ENCODE measurements at regions not wholly inside any gene's neighbourhood (a gene's known extent, or its start where the extent isn't known, plus 50 kb on each side); places are given as distances from the start of the nearest gene placed in this dataset.

- TF ChIP-seq, protein P1, sequence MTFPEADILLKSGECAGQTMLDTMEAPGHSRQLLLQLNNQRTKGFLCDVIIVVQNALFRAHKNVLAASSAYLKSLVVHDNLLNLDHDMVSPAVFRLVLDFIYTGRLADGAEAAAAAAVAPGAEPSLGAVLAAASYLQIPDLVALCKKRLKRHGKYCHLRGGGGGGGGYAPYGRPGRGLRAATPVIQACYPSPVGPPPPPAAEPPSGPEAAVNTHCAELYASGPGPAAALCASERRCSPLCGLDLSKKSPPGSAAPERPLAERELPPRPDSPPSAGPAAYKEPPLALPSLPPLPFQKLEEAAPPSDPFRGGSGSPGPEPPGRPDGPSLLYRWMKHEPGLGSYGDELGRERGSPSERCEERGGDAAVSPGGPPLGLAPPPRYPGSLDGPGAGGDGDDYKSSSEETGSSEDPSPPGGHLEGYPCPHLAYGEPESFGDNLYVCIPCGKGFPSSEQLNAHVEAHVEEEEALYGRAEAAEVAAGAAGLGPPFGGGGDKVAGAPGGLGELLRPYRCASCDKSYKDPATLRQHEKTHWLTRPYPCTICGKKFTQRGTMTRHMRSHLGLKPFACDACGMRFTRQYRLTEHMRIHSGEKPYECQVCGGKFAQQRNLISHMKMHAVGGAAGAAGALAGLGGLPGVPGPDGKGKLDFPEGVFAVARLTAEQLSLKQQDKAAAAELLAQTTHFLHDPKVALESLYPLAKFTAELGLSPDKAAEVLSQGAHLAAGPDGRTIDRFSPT (tag by site-specific recombination; IDR thresholded peaks at IDR 0.05), result no peak
- TF ChIP-seq, protein P2, sequence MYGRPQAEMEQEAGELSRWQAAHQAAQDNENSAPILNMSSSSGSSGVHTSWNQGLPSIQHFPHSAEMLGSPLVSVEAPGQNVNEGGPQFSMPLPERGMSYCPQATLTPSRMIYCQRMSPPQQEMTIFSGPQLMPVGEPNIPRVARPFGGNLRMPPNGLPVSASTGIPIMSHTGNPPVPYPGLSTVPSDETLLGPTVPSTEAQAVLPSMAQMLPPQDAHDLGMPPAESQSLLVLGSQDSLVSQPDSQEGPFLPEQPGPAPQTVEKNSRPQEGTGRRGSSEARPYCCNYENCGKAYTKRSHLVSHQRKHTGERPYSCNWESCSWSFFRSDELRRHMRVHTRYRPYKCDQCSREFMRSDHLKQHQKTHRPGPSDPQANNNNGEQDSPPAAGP (tag by site-specific recombination; IDR thresholded peaks at IDR 0.05), result no peak
- no peak for TF ChIP-seq ZNF404 (tag by site-specific recombination; IDR thresholded peaks at IDR 0.05)
Measured at GRCh38 chr9:708182-708550, 133.3 kb upstream of the DMRT1 start (continued).

GRCh38 chr9:708551-709432 is 132.7 kb upstream of the DMRT1 start:
- TF ChIP-seq ZNF670 (tag by site-specific recombination; IDR thresholded peaks at IDR 0.05; ENCODE audit: low read depth) (no peak), ZNF404 (tag by site-specific recombination; IDR thresholded peaks at IDR 0.05) (no peak), ZNF121 (tag by site-specific recombination; IDR thresholded peaks at IDR 0.05) (no peak), MYNN (tag by site-specific recombination; IDR thresholded peaks at IDR 0.05; ENCODE audit: borderline replicate concordance) (no peak)
- Histone ChIP-seq H3K36me3 (ENCODE audit: control insufficient read depth in 2 of 2, insufficient read depth in 1 of 2, low read length in 2 of 2) (peaks cover 0 to 26% of the 10 kb centered on the region in 2 experiments; a peak in 1 of 3 replicates), H3K27ac (ENCODE audit: extremely low read depth, low read depth, low read length) (no peak overlapping the region), H3K4me3 (ENCODE audit: low read depth, low read length) (no peak overlapping the region), H3K4me1 (ENCODE audit: control insufficient read depth, insufficient read depth, low read length) (no peaks in the 10 kb centered on the region), H3K9me3 (ENCODE audit: control insufficient read depth, insufficient read depth, low read depth, low read length) (no peaks in the 10 kb centered on the region)
- CTCF ChIA-PET, result interaction anchor here (0.5 to 1.1 kb wide), 2 partner anchors 13 to 176 kb away, joined by 3 to 4 read pairs; no protein-coding TSS in a partner anchor
- POLR2A ChIA-PET, result interaction anchor here (1.1 kb wide), 1 partner anchor 29 kb away, joined by 3 read pairs; no protein-coding TSS in a partner anchor

DNA sequence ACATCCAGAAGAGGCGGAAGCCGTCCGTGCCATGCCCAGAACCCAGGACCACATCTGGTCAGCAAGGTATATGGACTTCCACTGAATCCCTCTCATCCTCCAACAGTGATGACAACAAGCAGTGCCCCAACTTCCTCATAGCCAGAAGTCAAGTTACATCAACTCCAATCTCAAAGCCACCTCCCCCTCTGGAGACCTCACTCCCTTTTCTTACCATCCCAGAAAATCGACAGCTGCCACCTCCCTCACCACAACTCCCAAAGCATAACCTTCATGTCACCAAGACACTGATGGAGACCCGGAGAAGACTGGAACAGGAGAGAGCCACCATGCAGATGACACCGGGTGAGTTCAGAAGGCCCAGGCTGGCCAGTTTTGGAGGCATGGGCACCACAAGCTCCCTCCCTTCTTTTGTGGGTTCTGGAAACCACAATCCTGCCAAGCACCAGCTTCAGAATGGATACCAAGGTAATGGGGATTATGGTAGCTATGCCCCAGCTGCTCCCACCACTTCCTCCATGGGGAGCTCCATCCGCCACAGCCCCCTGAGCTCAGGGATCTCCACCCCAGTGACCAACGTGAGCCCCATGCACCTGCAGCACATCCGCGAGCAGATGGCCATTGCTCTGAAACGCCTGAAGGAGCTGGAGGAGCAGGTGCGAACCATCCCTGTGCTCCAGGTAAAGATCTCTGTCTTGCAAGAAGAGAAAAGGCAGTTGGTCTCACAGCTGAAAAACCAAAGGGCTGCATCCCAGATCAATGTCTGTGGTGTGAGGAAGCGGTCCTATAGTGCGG is 130.3 kb upstream of the DMRT1 start:
- no peak overlapping the region for H3K27ac ChIP-seq (ENCODE audit: extremely low read depth, low read depth, low read length)
- H3K9me3 ChIP-seq (ENCODE audit: control insufficient read depth, insufficient read depth, low read depth, low read length), result no peaks in the 10 kb centered on the region
- no peak for TF ChIP-seq OSR2 (tag by site-specific recombination; IDR thresholded peaks at IDR 0.05)
- TF ChIP-seq YY2 (tag by site-specific recombination; IDR thresholded peaks at IDR 0.05), result no peak
- TF ChIP-seq ZNF311 (tag by site-specific recombination; IDR thresholded peaks at IDR 0.05; ENCODE audit: borderline replicate concordance), result no peak
- TF ChIP-seq SP7 (tag by site-specific recombination; IDR thresholded peaks at IDR 0.05), result no peak
- TF ChIP-seq ZNF274 (IDR thresholded peaks at IDR 0.05; ENCODE audit: low read length), result no peak
- no peak for TF ChIP-seq ZNF274 (tag by site-specific recombination; IDR thresholded peaks at IDR 0.05; ENCODE audit: borderline replicate concordance)
- no peak for TF ChIP-seq ZNF146 (tag by site-specific recombination; IDR thresholded peaks at IDR 0.05)
- TF ChIP-seq PRDM6 (tag by site-specific recombination; IDR thresholded peaks at IDR 0.05), result no peak
- TF ChIP-seq ZNF521 (tag by site-specific recombination; IDR thresholded peaks at IDR 0.05), result no peak
- no peak for TF ChIP-seq ZNF292 (tag by site-specific recombination; IDR thresholded peaks at IDR 0.05; ENCODE audit: borderline replicate concordance, low read depth)
- ChIA-PET CTCF (no interaction called here), POLR2A (no interaction called here)
- H3K4me3 ChIP-seq (ENCODE audit: low read depth, low read length), result no peak overlapping the region
- peaks cover 0 to 26% of the 10 kb centered on the region in 2 experiments; a peak in 2 of 3 replicates for H3K36me3 ChIP-seq (ENCODE audit: control insufficient read depth in 2 of 2, insufficient read depth in 1 of 2, low read length in 2 of 2)
- H3K4me1 ChIP-seq (ENCODE audit: control insufficient read depth, insufficient read depth, low read length), result no peaks in the 10 kb centered on the region

All from HEK293 (cell line).